HepG2 (cell line): ENCODE measurements at regions not wholly inside any gene's neighbourhood (a gene's known extent, or its start where the extent isn't known, plus 50 kb on each side); places are given as distances from the start of the nearest gene placed in this dataset.

Experiments
- ATAC-seq: fragments of 200-7000 bp; cut with Tn5 transposase; 3 replicates; pipeline ENCODE4 v1.9.1; 2020; ENCODE audit warnings: mild to moderate bottlenecking, moderate library complexity
- BruUV-seq: library from RNA; stranded (reverse); fragments of 400-500 nt; replicated peaks from 2 replicates; lab custom pipeline; 2021; lab: Mats Ljungman, UMichigan
- CTCF ChIA-PET: fragments of 300-600 bp; formaldehyde crosslinking; extraction: SDS; loops from one replicate; lab custom pipeline; 2021; ENCODE audit warnings: low total read pairs, inconsistent platforms, low intra/inter-chr PET ratio; lab: Yijun Ruan, JAX
- POLR2A ChIA-PET: fragments of 350-600 bp; sonication (Branson Sonifier 250); formaldehyde crosslinking; loops from one replicate; lab custom pipeline; 2020; ENCODE audit warnings: antibody characterized with exemption, inconsistent platforms; lab: Yijun Ruan, JAX
- DNase-seq: peaks from one replicate; pipeline ENCODE4 v3.0.0-alpha.2; 2015; ENCODE audit warnings: low spot score
- FAIRE-seq: peaks from 3 replicates; lab custom pipeline; 2011; peaks lifted over from hg19 to GRCh38; lab: Jason Lieb, UNC
- H2AFZ ChIP-seq: one replicate; pipeline ENCODE4 v1.6.1; 2011; ENCODE audit warnings: low read length, inconsistent platforms
- H3K27ac ChIP-seq: fragments of 300-600 bp; 3 replicates; pipeline ENCODE4 v1.8.0; 2011; ENCODE audit warnings: mixed run types, mild to moderate bottlenecking, mixed read lengths, low read length, inconsistent platforms; ENCODE audit not compliant: insufficient read depth; ENCODE audit errors: extremely low read length
- H3K27me3 ChIP-seq, 2 experiments: fragments of 200-600 bp in 1 of 2; 2 replicates in 1 of 2; 3 replicates in 1 of 2; pipeline versions ENCODE4 v1.6.0 to v1.8.0; 2011; ENCODE audit warnings: low read length in 2 of 2, mild to moderate bottlenecking in 2 of 2, moderate library complexity in 2 of 2, inconsistent platforms in 1 of 2; ENCODE audit not compliant: insufficient read depth in 2 of 2, control insufficient read depth in 1 of 2
- H3K36me3 ChIP-seq, 2 experiments: fragments of 200-600 bp in 1 of 2; replicated peaks in 1 of 2; 2 replicates in 1 of 2; 3 replicates in 1 of 2; pipeline versions ENCODE4 v1.5.1 to v1.8.0; 2011; ENCODE audit warnings: low read length in 2 of 2, inconsistent platforms in 1 of 2; ENCODE audit not compliant: insufficient read depth in 2 of 2, control insufficient read depth in 1 of 2
- H3K4me1 ChIP-seq: 2 replicates; pipeline ENCODE4 v1.5.1; 2012; ENCODE audit warnings: low read length, inconsistent platforms; ENCODE audit not compliant: insufficient read depth
- H3K4me2 ChIP-seq: 2 replicates; pipeline ENCODE4 v1.6.0; 2011; ENCODE audit warnings: low read depth, low read length, inconsistent platforms
- H3K4me3 ChIP-seq, 3 experiments: fragments of 200-600 bp in 1 of 3; sonication (generic), shearing (Covaris generic) in 1 of 3; replicated peaks in 1 of 3; 2 replicates each; pipeline ENCODE4 v1.5.1; 2011 to 2016; ENCODE audit warnings: low read length in 3 of 3, inconsistent platforms in 2 of 3, low read depth in 2 of 3, mild to moderate bottlenecking in 2 of 3, control low read depth in 1 of 3, mixed read lengths in 1 of 3; ENCODE audit not compliant: insufficient read depth in 1 of 3
- H3K79me2 ChIP-seq: one replicate; pipeline ENCODE4 v1.6.1; 2011; ENCODE audit warnings: low read length, inconsistent platforms; ENCODE audit not compliant: insufficient read depth
- H3K9ac ChIP-seq: 2 replicates; pipeline ENCODE4 v1.6.0; 2011; ENCODE audit warnings: mild to moderate bottlenecking, low read depth, low read length, inconsistent platforms; ENCODE audit not compliant: insufficient read depth
- H3K9me3 ChIP-seq: 2 replicates; pipeline ENCODE4 v1.5.1; 2012; ENCODE audit warnings: mild to moderate bottlenecking, low read length
- H4K20me1 ChIP-seq: 2 replicates; pipeline ENCODE4 v1.6.0; 2011; ENCODE audit warnings: inconsistent platforms, mild to moderate bottlenecking, low read length, moderate library complexity; ENCODE audit not compliant: insufficient read depth
- AFF4 ChIP-seq: sonication (generic); formaldehyde crosslinking; IDR thresholded peaks from 2 replicates; pipeline ENCODE4 v1.4.0; 2020; ENCODE audit warnings: missing genetic modification reagents
- BRD4 ChIP-seq: sonication (generic); formaldehyde crosslinking; IDR thresholded peaks from 2 replicates; pipeline ENCODE4 v1.4.0; 2020; ENCODE audit warnings: missing genetic modification reagents
- EHMT2 ChIP-seq: fragments of 200-600 bp; sonication (generic); IDR thresholded peaks from 2 replicates; pipeline ENCODE4 v1.7.0; 2017; ENCODE audit warnings: antibody characterized with exemption, low read depth, low read length, borderline replicate concordance
- FOXA3 ChIP-seq: IDR thresholded peaks from 2 replicates; pipeline ENCODE4 v1.6.1; 2016; ENCODE audit warnings: missing genetic modification reagents, missing compliant biosample characterization
- GMEB2 ChIP-seq: IDR thresholded peaks from 2 replicates; pipeline ENCODE4 v1.6.1; 2016; ENCODE audit warnings: missing biosample characterization, missing genetic modification reagents, low read depth
- MXD1 ChIP-seq: sonication (generic); formaldehyde crosslinking; IDR thresholded peaks from 2 replicates; pipeline ENCODE4 v1.4.0; 2020; ENCODE audit warnings: mild to moderate bottlenecking, missing genetic modification reagents
- NPAS2 ChIP-seq: sonication (generic); formaldehyde crosslinking; IDR thresholded peaks from 2 replicates; pipeline ENCODE4 v1.8.0; 2022; ENCODE audit warnings: mild to moderate bottlenecking, missing genetic modification reagents, borderline replicate concordance
- ZNF224 ChIP-seq: sonication (generic); formaldehyde crosslinking; IDR thresholded peaks from 2 replicates; pipeline ENCODE4 v1.5.0; 2020; ENCODE audit warnings: mild to moderate bottlenecking, missing genetic modification reagents
- ZNF292 ChIP-seq: sonication (generic); formaldehyde crosslinking; IDR thresholded peaks from 2 replicates; pipeline ENCODE4 v1.8.1; 2022; ENCODE audit warnings: mild to moderate bottlenecking, low read depth, missing genetic modification reagents, borderline replicate concordance
- ZSCAN5A ChIP-seq: sonication (generic); formaldehyde crosslinking; IDR thresholded peaks from 2 replicates; pipeline ENCODE4 v1.8.0; 2022; ENCODE audit warnings: mild to moderate bottlenecking, missing genetic modification reagents, borderline replicate concordance
- WGBS: methylation state at CpG from one replicate; pipeline ENCODE4 v1.1.6; 2017; ENCODE audit warnings: low lambda C conversion rate; 5-methylcytosine and 5-hydroxymethylcytosine counted together
- in situ Hi-C: cut with HindIII; loops from 2 replicates; pipeline ENCODE4 v1.10.0; 2017; ENCODE audit warnings: low pct_unique_long_range_greater_than_20kb; ENCODE audit not compliant: extremely low pct_ligation_motif_present
- intact Hi-C: fragments of 100-400 bp; cut with micrococcal nuclease; formaldehyde crosslinking; loops from one replicate; pipeline ENCODE4 v1.10.0; 2022; ENCODE audit not compliant: unreplicated experiment

- FAIRE-seq, result no peak
- no peak overlapping the region for H3K4me2 ChIP-seq
These were observed 1557.3 kb upstream of the FLRT2 start for GRCh38 chr14:83972631-83973030.

More at GRCh38 chr14:83972631-83973030, 1557.3 kb upstream of the FLRT2 start:
- Histone ChIP-seq H3K27ac (no peak overlapping the region), H3K79me2 (no peaks in the 10 kb centered on the region), H2AFZ (no peak overlapping the region), H3K36me3 (no peaks in the 10 kb centered on the region), H3K27me3 (no peaks in the 10 kb centered on the region), H3K9me3 (peaks cover 90% of the 10 kb centered on the region), H3K4me3 (no peak overlapping the region), H3K4me1 (no peaks in the 10 kb centered on the region)
- ATAC-seq (no peak), DNase-seq (no peak)
- no TSS peak for BruUV-seq
- CTCF ChIA-PET, result no interaction called here
- WGBS, result 26% methylated on average over 3 of the region's 3 CpGs
- intact Hi-C loops, result no loop called here
- in situ Hi-C loops, result no loop called here
- POLR2A ChIA-PET, result no interaction called here
- no peak for TF ChIP-seq ZNF292 (CRISPR knock-in tag)
- TF ChIP-seq BRD4 (CRISPR knock-in tag), result no peak
- no peak for TF ChIP-seq EHMT2
- no peak for TF ChIP-seq FOXA3
- TF ChIP-seq MXD1 (CRISPR knock-in tag), result no peak
- no peak for TF ChIP-seq NPAS2 (CRISPR knock-in tag)
- no peak for TF ChIP-seq AFF4
- no peak for TF ChIP-seq GMEB2 (CRISPR knock-in tag)
- TF ChIP-seq ZNF224, result no peak
- no peak for TF ChIP-seq ZSCAN5A (CRISPR knock-in tag)
- TF ChIP-seq, all 625 proteins: peak for 0
- no peak overlapping the region for H3K9ac ChIP-seq
- H4K20me1 ChIP-seq, result no peaks in the 10 kb centered on the region
